Activated T-helper 2 cell treated with anti-CD3 and anti-CD28 coated beads, Interferon-gamma antibody, Interleukin-2, Interleukin-4, amounts not matched to agents 10 μg/mL and 5 μg/mL and 100 μg/mL, durations not matched to agents 14 hours and 24 hours and 36 hours (primary cell): ENCODE measurements at regions not wholly inside any gene's neighbourhood (a gene's known extent, or its start where the extent isn't known, plus 50 kb on each side); places are given as distances from the start of the nearest gene placed in this dataset.

Experiments
- DNase-seq: peaks from one replicate; pipeline ENCODE4 v3.0.0; 2021; ENCODE audit warnings: low spot score
- H3K27ac Mint-ChIP-seq: one replicate; pipeline ENCODE4 v1.8.0; 2021; ENCODE audit warnings: mixed read lengths
- H3K27me3 Mint-ChIP-seq: one replicate; pipeline ENCODE4 v1.8.0; 2021; ENCODE audit warnings: low read depth, mixed read lengths
- H3K36me3 Mint-ChIP-seq: one replicate; pipeline ENCODE4 v1.8.0; 2021; ENCODE audit warnings: low read depth, mixed read lengths
- H3K4me1 Mint-ChIP-seq: one replicate; pipeline ENCODE4 v1.8.0; 2021; ENCODE audit warnings: low read depth, mixed read lengths
- H3K4me3 Mint-ChIP-seq: one replicate; pipeline ENCODE4 v1.8.0; 2021; ENCODE audit warnings: low read depth, mild to moderate bottlenecking, moderate library complexity, mixed read lengths
- H3K9me3 Mint-ChIP-seq: one replicate; pipeline ENCODE4 v1.8.0; 2021; ENCODE audit warnings: mixed read lengths
- intact Hi-C: fragments of 100-400 bp; cut with micrococcal nuclease; formaldehyde crosslinking; loops from one replicate; pipeline ENCODE4 v1.15.1; 2023

DNA sequence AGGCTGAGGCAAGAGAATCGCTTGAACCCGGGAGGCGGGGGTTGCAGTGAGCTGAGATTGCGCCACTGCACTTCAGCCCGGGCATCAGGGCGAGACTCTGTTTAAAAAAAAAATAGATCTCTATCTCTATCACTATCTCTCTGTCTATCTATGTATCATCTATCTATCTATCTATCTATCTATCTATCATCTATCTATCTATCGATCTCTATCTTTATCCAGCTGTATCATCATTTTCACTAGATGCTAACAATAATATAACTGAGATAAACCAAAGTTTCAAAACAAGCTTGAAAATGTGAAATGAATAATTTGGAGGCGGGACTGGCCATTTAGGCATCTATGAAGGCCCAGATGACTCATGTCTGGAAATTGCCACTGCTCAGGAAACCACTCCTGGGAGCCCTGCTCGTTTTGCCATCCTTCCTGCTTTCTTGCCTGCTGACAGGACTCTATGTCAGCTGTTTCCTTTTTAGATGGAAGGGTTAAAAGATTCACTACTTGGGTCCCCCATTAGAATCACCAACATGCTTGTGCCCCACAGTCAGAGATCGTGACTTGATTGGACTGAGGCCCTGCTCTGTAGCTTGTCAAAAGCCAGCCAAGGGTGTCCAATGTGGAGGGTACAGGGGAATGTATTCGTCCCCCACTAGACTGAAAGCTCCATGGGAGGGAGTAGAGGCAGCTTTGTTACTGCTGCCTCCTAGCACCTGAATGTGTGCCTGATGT, 61.7 kb downstream of the UTRN start:
- no peaks in the 10 kb centered on the region for H3K9me3 Mint-ChIP-seq
- no peak for DNase-seq

GRCh38 chr6:144347448-144347759, 62.3 kb downstream of the UTRN start:
- Mint-ChIP-seq H3K4me3 (peak overlapping the region; percentile 76), H3K36me3 (peaks cover 17% of the 10 kb centered on the region), H3K9me3 (no peaks in the 10 kb centered on the region), H3K4me1 (peaks cover 71% of the 10 kb centered on the region), H3K27me3 (no peaks in the 10 kb centered on the region), H3K27ac (peak overlapping the region; percentile 87)
- no peak for DNase-seq
- intact Hi-C loops = no loop called here

More for the DNA sequence above, 61.7 kb downstream of the UTRN start:
- Mint-ChIP-seq H3K27me3 (no peaks in the 10 kb centered on the region), H3K4me1 (peaks cover 70% of the 10 kb centered on the region), H3K4me3 (peak overlapping the region; percentile 76), H3K36me3 (peaks cover 17% of the 10 kb centered on the region), H3K27ac (peak overlapping the region; percentile 87)
- intact Hi-C loops = no loop called here

- H3K36me3 Mint-ChIP-seq = peaks cover 17% of the 10 kb centered on the region
- no peaks in the 10 kb centered on the region for H3K27me3 Mint-ChIP-seq
- intact Hi-C loops = no loop called here
- peaks cover 72% of the 10 kb centered on the region for H3K4me1 Mint-ChIP-seq
- no peak for DNase-seq
- no peaks in the 10 kb centered on the region for H3K9me3 Mint-ChIP-seq
- peak overlapping the region; percentile 94 for H3K27ac Mint-ChIP-seq
- no peak overlapping the region for H3K4me3 Mint-ChIP-seq
These were observed 62.8 kb downstream of the UTRN start for GRCh38 chr6:144347933-144348332.

DNA sequence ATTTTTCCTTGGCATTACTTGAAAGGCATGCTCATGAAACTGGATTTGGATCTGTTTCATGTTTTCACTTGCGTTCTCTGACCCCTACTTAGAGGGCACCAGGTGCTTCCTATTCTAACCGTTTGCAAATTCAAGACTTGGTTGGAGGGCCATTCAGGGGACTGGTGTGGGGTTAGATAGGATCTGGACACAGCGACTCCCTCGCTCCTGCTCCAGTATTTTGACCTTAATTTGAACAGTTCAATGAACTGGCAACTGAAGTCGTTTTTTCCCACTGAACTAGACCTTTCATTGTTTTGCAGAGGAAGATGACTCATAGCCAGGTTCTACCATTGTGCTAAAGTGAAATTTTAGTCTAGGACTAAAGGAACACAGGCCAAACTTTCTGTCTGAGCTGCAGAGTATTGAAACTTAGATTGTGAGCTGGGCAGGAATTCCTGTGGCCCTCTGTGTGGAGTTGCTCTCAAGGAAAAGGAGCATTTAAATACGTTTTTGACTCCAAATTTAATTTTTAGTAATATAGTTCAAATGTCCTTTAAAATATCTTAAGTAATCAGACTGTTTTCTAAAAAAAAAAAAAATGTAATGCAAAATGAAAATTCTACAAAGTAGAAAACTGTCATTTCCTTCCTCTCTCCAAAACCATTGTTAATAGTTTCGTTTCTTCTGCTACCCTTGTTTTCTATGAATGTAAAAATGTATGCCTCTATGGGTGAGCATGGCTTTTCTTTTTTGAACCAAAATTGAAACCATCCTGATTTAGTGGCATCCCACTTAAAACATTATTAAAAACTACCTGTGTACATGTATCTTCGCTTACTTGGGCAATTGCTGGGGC, 64.8 kb downstream of the UTRN start:
- H3K36me3 Mint-ChIP-seq = peaks cover 22% of the 10 kb centered on the region
- H3K27me3 Mint-ChIP-seq = no peaks in the 10 kb centered on the region
- no peaks in the 10 kb centered on the region for H3K9me3 Mint-ChIP-seq
- peak overlapping the region; percentile 95 for H3K27ac Mint-ChIP-seq
- H3K4me1 Mint-ChIP-seq = peaks cover 74% of the 10 kb centered on the region
- intact Hi-C loops = loop anchor here (5.0 kb wide), 6 partner anchors 62 to 288 kb away; no protein-coding TSS in a partner anchor
- H3K4me3 Mint-ChIP-seq = peak overlapping the region; percentile 80
- DNase-seq = no peak

- H3K4me3 Mint-ChIP-seq = peak overlapping the region; percentile 80
- H3K4me1 Mint-ChIP-seq = peaks cover 71% of the 10 kb centered on the region
- intact Hi-C loops = loop anchor here (5.0 kb wide), 6 partner anchors 62 to 288 kb away; no protein-coding TSS in a partner anchor
- peak overlapping the region; percentile 95 for H3K27ac Mint-ChIP-seq
- peaks cover 21% of the 10 kb centered on the region for H3K36me3 Mint-ChIP-seq
- no peaks in the 10 kb centered on the region for H3K9me3 Mint-ChIP-seq
- no peak for DNase-seq
- no peaks in the 10 kb centered on the region for H3K27me3 Mint-ChIP-seq
These were observed 65.4 kb downstream of the UTRN start for GRCh38 chr6:144350528-144350880.

DNA sequence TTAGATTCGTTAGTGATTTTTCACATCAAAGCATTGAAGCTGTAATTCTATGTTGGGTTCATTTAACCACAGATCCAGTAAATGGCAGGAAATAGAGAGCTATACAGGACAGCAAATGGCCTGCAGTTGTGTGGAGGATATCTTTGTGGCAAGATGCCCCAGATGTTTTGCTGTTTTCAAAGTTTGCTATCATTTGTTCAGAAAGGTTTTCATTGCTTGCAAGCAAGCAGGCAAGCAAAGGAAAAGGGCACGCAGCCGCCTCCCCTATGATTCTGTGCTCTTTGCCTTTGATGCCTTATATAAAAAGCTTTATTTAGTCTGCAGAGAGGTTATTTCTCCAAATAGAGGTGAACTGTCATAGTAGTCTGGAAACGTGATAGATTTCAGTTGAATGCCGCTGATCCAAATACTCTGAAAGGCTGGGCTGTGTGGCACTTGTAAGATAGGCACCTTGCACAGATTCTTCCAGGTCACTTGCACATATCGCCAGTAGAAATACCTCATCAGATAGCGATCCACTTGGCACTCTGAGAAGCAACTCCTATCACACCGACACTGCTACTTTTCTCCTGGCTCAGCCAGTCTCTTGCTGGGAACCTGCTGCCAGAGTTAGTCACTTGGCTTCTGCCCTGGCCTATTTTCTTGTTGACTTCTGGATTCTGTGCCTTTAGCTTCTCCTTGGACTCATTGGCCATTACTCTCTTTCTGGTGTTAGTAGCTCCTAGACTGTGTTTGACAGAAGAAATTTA, 66.4 kb downstream of the UTRN start:
- no peak for DNase-seq
- peaks cover 71% of the 10 kb centered on the region for H3K4me1 Mint-ChIP-seq
- intact Hi-C loops = loop anchor here (5.0 kb wide), 6 partner anchors 61 to 289 kb away; no protein-coding TSS in a partner anchor
- H3K36me3 Mint-ChIP-seq = peaks cover 19% of the 10 kb centered on the region
- H3K27ac Mint-ChIP-seq = peak overlapping the region; percentile 87
- H3K9me3 Mint-ChIP-seq = no peaks in the 10 kb centered on the region
- peak overlapping the region; percentile 72 for H3K4me3 Mint-ChIP-seq
- H3K27me3 Mint-ChIP-seq = no peaks in the 10 kb centered on the region

GRCh38 chr6:144352331-144352730, 67.2 kb downstream of the UTRN start:
- peaks cover 68% of the 10 kb centered on the region for H3K4me1 Mint-ChIP-seq
- intact Hi-C loops = loop anchor here (5.0 kb wide), 6 partner anchors 60 to 290 kb away; no protein-coding TSS in a partner anchor
- peaks cover 19% of the 10 kb centered on the region for H3K36me3 Mint-ChIP-seq
- H3K4me3 Mint-ChIP-seq = peak overlapping the region; percentile 31
- no peak for DNase-seq
- peak overlapping the region; percentile 87 for H3K27ac Mint-ChIP-seq
- H3K27me3 Mint-ChIP-seq = no peaks in the 10 kb centered on the region
- no peaks in the 10 kb centered on the region for H3K9me3 Mint-ChIP-seq

- no peaks in the 10 kb centered on the region for H3K9me3 Mint-ChIP-seq
- peak overlapping the region; percentile 75 for H3K27ac Mint-ChIP-seq
- H3K27me3 Mint-ChIP-seq = no peaks in the 10 kb centered on the region
- DNase-seq = no peak
- peak overlapping the region; percentile 52 for H3K4me3 Mint-ChIP-seq
- intact Hi-C loops = loop anchor here (1.0 to 5.0 kb wide), 7 partner anchors 10 to 292 kb away; no protein-coding TSS in a partner anchor
- peaks cover 58% of the 10 kb centered on the region for H3K4me1 Mint-ChIP-seq
- H3K36me3 Mint-ChIP-seq = peaks cover 16% of the 10 kb centered on the region
These were observed 68.8 kb downstream of the UTRN start for GRCh38 chr6:144353871-144354314.

- Mint-ChIP-seq H3K9me3 (no peaks in the 10 kb centered on the region), H3K4me3 (no peak overlapping the region), H3K27ac (peak overlapping the region; percentile 45), H3K27me3 (no peaks in the 10 kb centered on the region), H3K4me1 (peaks cover 47% of the 10 kb centered on the region), H3K36me3 (peaks cover 30% of the 10 kb centered on the region)
- no peak for DNase-seq
- intact Hi-C loops = no loop called here
These were observed 74.6 kb downstream of the UTRN start for GRCh38 chr6:144359783-144360182.

- intact Hi-C loops = no loop called here
These were observed 75.3 kb downstream of the UTRN start for GRCh38 chr6:144360401-144360800.

DNA sequence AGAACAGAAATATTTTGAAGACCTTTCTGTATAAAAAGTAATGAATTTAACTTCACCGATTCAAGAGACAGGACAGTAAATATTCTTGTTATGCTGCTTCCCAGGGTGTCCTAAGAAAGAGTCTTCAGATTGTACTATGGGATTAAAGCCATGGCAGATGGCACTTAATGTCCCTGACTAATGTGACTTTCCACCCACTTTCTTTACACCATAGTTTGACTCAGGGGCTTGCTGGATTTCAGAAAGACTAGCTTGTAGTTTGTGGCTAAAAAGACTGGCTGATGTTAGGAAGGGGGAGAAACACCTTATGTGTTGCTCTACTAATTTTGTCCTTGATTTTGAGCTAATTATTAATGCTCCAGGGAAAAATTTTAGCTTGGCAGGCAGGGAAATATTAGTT, 75.9 kb downstream of the UTRN start:
- H3K4me3 Mint-ChIP-seq = no peak overlapping the region
- no peak for DNase-seq
- peaks cover 43% of the 10 kb centered on the region for H3K4me1 Mint-ChIP-seq

More at GRCh38 chr6:144360401-144360800, 75.3 kb downstream of the UTRN start:
- DNase-seq = no peak
- peaks cover 43% of the 10 kb centered on the region for H3K4me1 Mint-ChIP-seq
- no peaks in the 10 kb centered on the region for H3K9me3 Mint-ChIP-seq
- H3K27me3 Mint-ChIP-seq = no peaks in the 10 kb centered on the region
- no peak overlapping the region for H3K4me3 Mint-ChIP-seq
- peaks cover 34% of the 10 kb centered on the region for H3K36me3 Mint-ChIP-seq
- H3K27ac Mint-ChIP-seq = peak overlapping the region; percentile 8

More for the DNA sequence above, 75.9 kb downstream of the UTRN start:
- peaks cover 34% of the 10 kb centered on the region for H3K36me3 Mint-ChIP-seq
- intact Hi-C loops = no loop called here
- no peaks in the 10 kb centered on the region for H3K27me3 Mint-ChIP-seq
- no peaks in the 10 kb centered on the region for H3K9me3 Mint-ChIP-seq
- H3K27ac Mint-ChIP-seq = no peak overlapping the region
